Adrenal gland (tissue), 5 donors: ENCODE measurements at regions not wholly inside any gene's neighbourhood (a gene's known extent, or its start where the extent isn't known, plus 50 kb on each side); places are given as distances from the start of the nearest gene placed in this dataset.

Source experiments
- CTCF ChIP-seq, 6 experiments: fragments of 450-650 bp in 4 of 6; fragments of 200-600 bp in 2 of 6; sonication (generic) in 1 of 6; IDR thresholded peaks; 1 replicate in 5 of 6; 2 replicates in 1 of 6; pipeline versions ENCODE4 v1.5.1 to v1.8.0; 2016 to 2021; ENCODE audit warnings: antibody characterized with exemption in 6 of 6, mild to moderate bottlenecking in 2 of 6, moderate library complexity in 1 of 6
- POLR2A ChIP-seq, 2 donors: fragments of 450-650 bp; IDR thresholded peaks; one replicate each; pipeline ENCODE4 v1.6.1; 2017; ENCODE audit warnings: antibody characterized with exemption in 2 of 2, mild to moderate bottlenecking in 2 of 2, moderate library complexity in 1 of 2
- donor health status: DM: no; HTN: no; CAD: no.

GRCh38 chr2:129133692-129134641 lies 815.3 kb upstream of the HS6ST1 start:
- TF ChIP-seq CTCF (IDR thresholded peaks at IDR 0.05) (no peak), POLR2A (IDR thresholded peaks at IDR 0.05) (no peak)
